B cell (primary cell): ENCODE measurements at regions not wholly inside any gene's neighbourhood (a gene's known extent, or its start where the extent isn't known, plus 50 kb on each side); places are given as distances from the start of the nearest gene placed in this dataset.

ENCODE experiments used
- ATAC-seq: fragments of 200-7000 bp; cut with Tn5 transposase; one replicate; pipeline ENCODE4 v1.10.0; 2021; ENCODE audit warnings: low read depth, mild to moderate bottlenecking, moderate number of reproducible peaks, moderate library complexity
- CTCF ChIA-PET: fragments of 350-600 bp; sonication (Branson Sonifier 250); formaldehyde crosslinking; loops from one replicate; lab custom pipeline; 2021; ENCODE audit warnings: antibody characterized with exemption, inconsistent platforms; lab: Charles Lee
- POLR2A ChIA-PET: fragments of 350-600 bp; sonication (Branson Sonifier 250); formaldehyde crosslinking; loops from one replicate; lab custom pipeline; 2021; ENCODE audit warnings: antibody characterized with exemption; lab: Charles Lee
- DNase-seq: peaks from one replicate; pipeline ENCODE4 v3.0.0; 2013
- H2AFZ ChIP-seq: 2 replicates; pipeline ENCODE4 v1.6.1; 2012; ENCODE audit warnings: mild to moderate bottlenecking, low read depth, low read length; ENCODE audit not compliant: insufficient read depth, poor library complexity, severe bottlenecking
- H3K27ac ChIP-seq, 2 donors: 1 replicate in 1 of 2; 2 replicates in 1 of 2; pipeline ENCODE4 v1.5.1; 2012 to 2013; ENCODE audit warnings: low read length in 2 of 2, mild to moderate bottlenecking in 2 of 2, moderate library complexity in 1 of 2
- H3K27me3 ChIP-seq, 4 experiments: fragments of 200-600 bp in 1 of 4; sonication (generic) in 1 of 4; replicated peaks in 1 of 4; 1 replicate in 2 of 4; 2 replicates in 2 of 4; pipeline versions ENCODE4 v1.6.1 to v1.7.0; 2013 to 2016; ENCODE audit warnings: low read length in 3 of 4, mild to moderate bottlenecking in 2 of 4, mixed read lengths in 1 of 4, moderate library complexity in 1 of 4; ENCODE audit not compliant: insufficient read depth in 4 of 4, control insufficient read depth in 3 of 4; ENCODE audit errors: control extremely low read depth in 1 of 4
- H3K36me3 ChIP-seq, 2 experiments: replicated peaks in 1 of 2; 1 replicate in 1 of 2; 2 replicates in 1 of 2; pipeline versions ENCODE4 v1.6.1 to v1.7.1; 2013; ENCODE audit warnings: low read length in 1 of 2; ENCODE audit not compliant: insufficient read depth in 2 of 2, control insufficient read depth in 1 of 2; ENCODE audit errors: control extremely low read depth in 1 of 2, extremely low read depth in 1 of 2
- H3K4me1 ChIP-seq, 2 donors: fragments of 200-600 bp in 1 of 2; sonication (generic) in 1 of 2; 1 replicate in 1 of 2; 2 replicates in 1 of 2; pipeline versions ENCODE4 v1.5.1 to v1.6.1; 2013 to 2017; ENCODE audit warnings: low read length in 2 of 2; ENCODE audit not compliant: control insufficient read depth in 2 of 2, insufficient read depth in 2 of 2
- H3K4me2 ChIP-seq: replicated peaks from 2 replicates; pipeline ENCODE3; 2012; ENCODE audit warnings: mild to moderate bottlenecking, low read depth, low read length; ENCODE audit not compliant: poor library complexity, severe bottlenecking
- H3K4me3 ChIP-seq, 5 experiments: fragments of 200-600 bp in 1 of 5; sonication (generic) in 1 of 5; 1 replicate in 3 of 5; 2 replicates in 2 of 5; pipeline versions ENCODE4 v1.5.1 to v1.7.0; 2011 to 2016; ENCODE audit warnings: low read length in 4 of 5, mild to moderate bottlenecking in 4 of 5, low read depth in 2 of 5, control low read depth in 1 of 5, moderate library complexity in 1 of 5; ENCODE audit not compliant: insufficient read depth in 1 of 5; ENCODE audit errors: control extremely low read depth in 1 of 5, extremely low read depth in 1 of 5
- H3K79me2 ChIP-seq: fragments of 200-600 bp; sonication (generic); one replicate; pipeline ENCODE4 v1.6.0; 2016; ENCODE audit warnings: low read length; ENCODE audit not compliant: control insufficient read depth, insufficient read depth
- H3K9ac ChIP-seq: fragments of 200-600 bp; sonication (generic); 2 replicates; pipeline ENCODE4 v1.6.1; 2017; ENCODE audit warnings: mild to moderate bottlenecking, low read length, moderate library complexity
- H3K9me3 ChIP-seq, 3 donors: one replicate each; pipeline versions ENCODE4 v1.6.1 to v1.7.1; 2013; ENCODE audit warnings: low read length in 2 of 3; ENCODE audit not compliant: control insufficient read depth in 2 of 3, insufficient read depth in 1 of 3; ENCODE audit errors: control extremely low read depth in 1 of 3
- H4K20me1 ChIP-seq: 2 replicates; pipeline ENCODE4 v1.6.0; 2012; ENCODE audit warnings: mild to moderate bottlenecking, low read length; ENCODE audit not compliant: insufficient read depth, control insufficient read depth, poor library complexity, severe bottlenecking
- H3K27ac Mint-ChIP-seq: one replicate; pipeline ENCODE4 v1.8.0; 2021; ENCODE audit warnings: mixed read lengths
- H3K27me3 Mint-ChIP-seq: one replicate; pipeline ENCODE4 v1.8.0; 2021; ENCODE audit warnings: mixed read lengths
- H3K4me1 Mint-ChIP-seq: one replicate; pipeline ENCODE4 v1.8.0; 2021; ENCODE audit warnings: mixed read lengths
- H3K4me3 Mint-ChIP-seq: one replicate; pipeline ENCODE4 v1.8.0; 2021; ENCODE audit warnings: mixed read lengths
- H3K9me3 Mint-ChIP-seq: one replicate; pipeline ENCODE4 v1.8.0; 2022; ENCODE audit warnings: mixed read lengths; ENCODE audit not compliant: insufficient read depth
- EZH2 ChIP-seq: IDR thresholded peaks from 2 replicates; pipeline ENCODE4 v1.6.1; 2012; ENCODE audit warnings: borderline replicate concordance, low read depth, mild to moderate bottlenecking, moderate library complexity, low read length; ENCODE audit not compliant: insufficient read depth, poor library complexity, severe bottlenecking
- WGBS: methylation state at CpG from one replicate; pipeline ENCODE4 v1.1.5; 2013; ENCODE audit warnings: missing lambda C conversion rate; ENCODE audit not compliant: insufficient coverage; 5-methylcytosine and 5-hydroxymethylcytosine counted together
- intact Hi-C: fragments of 100-400 bp; cut with micrococcal nuclease; formaldehyde crosslinking; loops from one replicate; pipeline ENCODE4 v1.10.0; 2022
- TF ChIP-seq, protein P1 (sequence below): fragments of 200-600 bp; IDR thresholded peaks from one replicate; pipeline ENCODE4 v1.8.0; 2022; ENCODE audit warnings: antibody characterized with exemption, mild to moderate bottlenecking

DNA sequence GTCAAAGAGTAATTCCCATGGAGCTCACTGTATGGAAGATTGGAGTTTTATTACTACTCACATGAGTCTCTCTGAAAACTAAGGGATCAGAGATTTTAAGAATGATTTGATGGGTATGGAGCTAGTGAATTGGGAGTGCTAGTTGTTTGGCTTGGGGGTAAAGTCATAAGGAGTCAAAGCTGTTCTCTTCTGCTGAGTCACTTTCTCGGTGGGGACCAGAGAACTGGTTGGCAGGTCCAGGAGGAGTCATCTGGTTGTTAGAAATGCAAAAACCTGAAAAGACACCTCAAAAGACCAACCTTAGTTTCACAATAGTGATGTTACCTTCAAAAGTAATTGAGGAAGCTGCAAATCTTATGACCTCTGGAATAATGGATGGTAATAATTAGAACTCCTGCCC is 355.4 kb downstream of the RPS4Y2 start:
- no peak overlapping the region for H2AFZ ChIP-seq
- no peak overlapping the region for H3K4me3 ChIP-seq
- no peaks in the 10 kb centered on the region for H3K27me3 ChIP-seq
- Mint-ChIP-seq H3K27ac (no peak overlapping the region), H3K4me1 (peaks cover 2% of the 10 kb centered on the region), H3K4me3 (no peak overlapping the region), H3K9me3 (no peaks in the 10 kb centered on the region), H3K27me3 (no peaks in the 10 kb centered on the region)
- H3K79me2 ChIP-seq: no peaks in the 10 kb centered on the region
- ChIA-PET CTCF (no interaction called here), POLR2A (no interaction called here)
- H3K9me3 ChIP-seq: no peaks in the 10 kb centered on the region
- intact Hi-C loops: no loop called here
- H3K27ac ChIP-seq: no peak overlapping the region
- no peaks in the 10 kb centered on the region for H4K20me1 ChIP-seq
- TF ChIP-seq EZH2: no peak
- TF ChIP-seq, protein P1, sequence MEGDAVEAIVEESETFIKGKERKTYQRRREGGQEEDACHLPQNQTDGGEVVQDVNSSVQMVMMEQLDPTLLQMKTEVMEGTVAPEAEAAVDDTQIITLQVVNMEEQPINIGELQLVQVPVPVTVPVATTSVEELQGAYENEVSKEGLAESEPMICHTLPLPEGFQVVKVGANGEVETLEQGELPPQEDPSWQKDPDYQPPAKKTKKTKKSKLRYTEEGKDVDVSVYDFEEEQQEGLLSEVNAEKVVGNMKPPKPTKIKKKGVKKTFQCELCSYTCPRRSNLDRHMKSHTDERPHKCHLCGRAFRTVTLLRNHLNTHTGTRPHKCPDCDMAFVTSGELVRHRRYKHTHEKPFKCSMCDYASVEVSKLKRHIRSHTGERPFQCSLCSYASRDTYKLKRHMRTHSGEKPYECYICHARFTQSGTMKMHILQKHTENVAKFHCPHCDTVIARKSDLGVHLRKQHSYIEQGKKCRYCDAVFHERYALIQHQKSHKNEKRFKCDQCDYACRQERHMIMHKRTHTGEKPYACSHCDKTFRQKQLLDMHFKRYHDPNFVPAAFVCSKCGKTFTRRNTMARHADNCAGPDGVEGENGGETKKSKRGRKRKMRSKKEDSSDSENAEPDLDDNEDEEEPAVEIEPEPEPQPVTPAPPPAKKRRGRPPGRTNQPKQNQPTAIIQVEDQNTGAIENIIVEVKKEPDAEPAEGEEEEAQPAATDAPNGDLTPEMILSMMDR: no peak
- H3K4me1 ChIP-seq: no peaks in the 10 kb centered on the region
- H3K36me3 ChIP-seq: no peaks in the 10 kb centered on the region
- DNase-seq (no peak), ATAC-seq (no peak)
- WGBS: no CpG with 5 or more reads among the region's 1 CpG
- H3K4me2 ChIP-seq: no peak overlapping the region
- no peak overlapping the region for H3K9ac ChIP-seq

DNA sequence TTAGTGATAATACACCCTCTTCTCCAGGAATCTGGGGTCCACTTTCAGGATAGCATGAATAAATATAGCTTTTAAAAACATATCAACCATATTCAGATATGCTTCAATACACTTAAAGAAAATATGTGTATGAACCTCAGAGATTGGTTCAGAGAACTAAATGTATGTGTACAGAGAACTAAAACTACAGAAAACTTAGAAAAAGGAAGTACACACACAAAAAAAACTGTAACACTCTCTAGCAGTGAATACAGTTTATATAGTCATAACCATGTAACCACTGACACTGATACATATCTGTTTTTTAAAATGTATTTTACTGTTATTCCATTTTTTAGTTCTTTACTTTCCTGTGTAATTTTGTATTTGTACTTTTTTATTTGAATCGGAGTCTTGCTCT is 365.2 kb downstream of the RPS4Y2 start:
- WGBS: no CpG with 5 or more reads among the region's 1 CpG
- Mint-ChIP-seq H3K4me3 (peak overlapping the region; percentile 12), H3K4me1 (peaks cover 23% of the 10 kb centered on the region), H3K9me3 (no peaks in the 10 kb centered on the region), H3K27ac (peak overlapping the region; percentile 75), H3K27me3 (no peaks in the 10 kb centered on the region)
- CTCF ChIA-PET: no interaction called here
- Histone ChIP-seq H4K20me1 (no peaks in the 10 kb centered on the region), H3K36me3 (no peaks in the 10 kb centered on the region), H3K9me3 (no peaks in the 10 kb centered on the region), H3K4me2 (no peak overlapping the region), H3K27me3 (no peaks in the 10 kb centered on the region), H3K27ac (peak overlapping the region in 1 of 2 donors; percentile 34), H2AFZ (no peak overlapping the region), H3K79me2 (no peaks in the 10 kb centered on the region), H3K9ac (no peak overlapping the region), H3K4me3 (no peak overlapping the region), H3K4me1 (peaks cover 0 to 15% of the 10 kb centered on the region in 2 donors)
- DNase-seq: peak; percentile 10
- POLR2A ChIA-PET: no interaction called here
- intact Hi-C loops: loop anchor here (10.0 kb wide), 1 partner anchor 64 kb away; no protein-coding TSS in a partner anchor
- ATAC-seq: peak; percentile 39
- TF ChIP-seq EZH2: no peak
- TF ChIP-seq, protein P1: no peak
